H9 (cell line): ENCODE measurements at regions not wholly inside any gene's neighbourhood (a gene's known extent, or its start where the extent isn't known, plus 50 kb on each side); places are given as distances from the start of the nearest gene placed in this dataset.

ENCODE experiments used
- DNase-seq: peaks from one replicate; pipeline ENCODE4 v3.0.0-alpha.2; 2017
- H2AFZ ChIP-seq: one replicate; pipeline ENCODE4 v1.6.1; 2013; ENCODE audit warnings: mild to moderate bottlenecking, low read length, control low read depth, moderate library complexity
- H2AK5ac ChIP-seq: 2 replicates; pipeline ENCODE4 v1.6.1; 2013; ENCODE audit warnings: low read length, control low read depth, mixed read lengths; ENCODE audit not compliant: insufficient read length
- H2BK120ac ChIP-seq: one replicate; pipeline ENCODE4 v1.6.1; 2013; ENCODE audit warnings: low read depth, mild to moderate bottlenecking, low read length, control low read depth, inconsistent platforms; ENCODE audit not compliant: poor library complexity, severe bottlenecking
- H2BK12ac ChIP-seq: 2 replicates; pipeline ENCODE4 v1.6.1; 2013; ENCODE audit warnings: low read length, control low read depth, mixed read lengths, low read depth; ENCODE audit not compliant: insufficient read length
- H2BK15ac ChIP-seq: 2 replicates; pipeline ENCODE4 v1.6.1; 2013; ENCODE audit warnings: low read depth, low read length, control low read depth
- H2BK20ac ChIP-seq: one replicate; pipeline ENCODE4 v1.6.1; 2013; ENCODE audit warnings: low read depth, mild to moderate bottlenecking, low read length, control low read depth, inconsistent platforms; ENCODE audit not compliant: poor library complexity, severe bottlenecking
- H2BK5ac ChIP-seq: 2 replicates; pipeline ENCODE4 v1.6.1; 2013; ENCODE audit warnings: low read length, control low read depth, mixed read lengths; ENCODE audit not compliant: insufficient read length
- H3K14ac ChIP-seq: 2 replicates; pipeline ENCODE4 v1.6.1; 2013; ENCODE audit warnings: low read length, control low read depth; ENCODE audit not compliant: insufficient read depth
- H3K18ac ChIP-seq: 2 replicates; pipeline ENCODE4 v1.6.1; 2013; ENCODE audit warnings: low read depth, mild to moderate bottlenecking, mixed read lengths, low read length, control low read depth; ENCODE audit not compliant: insufficient read length
- H3K23ac ChIP-seq: 2 replicates; pipeline ENCODE4 v1.6.1; 2013; ENCODE audit warnings: low read length, control low read depth, mixed read lengths, low read depth; ENCODE audit not compliant: insufficient read length
- H3K23me2 ChIP-seq: 2 replicates; pipeline ENCODE4 v1.6.1; 2013; ENCODE audit warnings: low read depth, mild to moderate bottlenecking, mixed read lengths, low read length, control low read depth; ENCODE audit not compliant: insufficient read length, poor library complexity, severe bottlenecking
- H3K27ac ChIP-seq: 2 replicates; pipeline ENCODE4 v1.5.1; 2013; ENCODE audit warnings: low read length, control low read depth, mixed read lengths, low read depth; ENCODE audit not compliant: insufficient read length
- H3K27me3 ChIP-seq: 2 replicates; pipeline ENCODE4 v1.6.1; 2013; ENCODE audit warnings: low read length, control low read depth, inconsistent platforms; ENCODE audit not compliant: insufficient read depth
- H3K4ac ChIP-seq: 2 replicates; pipeline ENCODE4 v1.6.1; 2013; ENCODE audit warnings: low read depth, mild to moderate bottlenecking, control low read depth, inconsistent platforms, low read length, moderate library complexity
- H3K4me1 ChIP-seq: 2 replicates; pipeline ENCODE4 v1.6.1; 2013; ENCODE audit warnings: low read length, control low read depth, inconsistent platforms; ENCODE audit not compliant: insufficient read depth
- H3K4me2 ChIP-seq: 2 replicates; pipeline ENCODE4 v1.6.1; 2013; ENCODE audit warnings: low read length, control low read depth, mixed read lengths; ENCODE audit not compliant: insufficient read length, insufficient read depth
- H3K56ac ChIP-seq: 2 replicates; pipeline ENCODE4 v1.6.1; 2013; ENCODE audit warnings: low read depth, mild to moderate bottlenecking, mixed read lengths, low read length, control low read depth; ENCODE audit not compliant: insufficient read length
- H3K79me1 ChIP-seq: 2 replicates; pipeline ENCODE4 v1.6.1; 2013; ENCODE audit warnings: low read depth, mild to moderate bottlenecking, moderate library complexity, low read length, control low read depth, inconsistent platforms; ENCODE audit not compliant: insufficient read depth, poor library complexity, severe bottlenecking
- H3K79me2 ChIP-seq: 2 replicates; pipeline ENCODE4 v1.6.1; 2013; ENCODE audit warnings: low read length, control low read depth, inconsistent platforms; ENCODE audit not compliant: insufficient read depth
- H3K9ac ChIP-seq: 2 replicates; pipeline ENCODE4 v1.6.1; 2013; ENCODE audit warnings: low read length, control low read depth, mixed read lengths; ENCODE audit not compliant: insufficient read length; ENCODE audit errors: extremely low read depth
- H3K9me3 ChIP-seq: one replicate; pipeline ENCODE4 v1.6.1; 2013; ENCODE audit warnings: low read depth, low read length, inconsistent platforms; ENCODE audit not compliant: control insufficient read depth
- H3T11ph ChIP-seq: one replicate; pipeline ENCODE4 v1.6.1; 2013; ENCODE audit warnings: mild to moderate bottlenecking, low read length, control low read depth, inconsistent platforms
- H4K20me1 ChIP-seq: one replicate; pipeline ENCODE4 v1.6.1; 2013; ENCODE audit not compliant: control insufficient read depth, insufficient read length, insufficient read depth
- H4K5ac ChIP-seq: 2 replicates; pipeline ENCODE4 v1.6.1; 2013; ENCODE audit warnings: low read depth, mild to moderate bottlenecking, mixed read lengths, low read length, control low read depth; ENCODE audit not compliant: insufficient read length
- H4K8ac ChIP-seq: replicated peaks from 2 replicates; pipeline ENCODE4 v1.6.1; 2013; ENCODE audit warnings: low read length, control low read depth, mixed read lengths, low read depth; ENCODE audit not compliant: insufficient read length
- H4K91ac ChIP-seq: 2 replicates; pipeline ENCODE4 v1.6.1; 2013; ENCODE audit warnings: low read depth, mild to moderate bottlenecking, moderate library complexity, mixed read lengths, low read length, control low read depth; ENCODE audit not compliant: insufficient read length
- H3K27ac Mint-ChIP-seq, 3 experiments: 2 replicates in 2 of 3; 3 replicates in 1 of 3; pipeline ENCODE4 v1.8.0; 2020 to 2021; ENCODE audit warnings: mixed read lengths in 3 of 3, mild to moderate bottlenecking in 1 of 3, moderate library complexity in 1 of 3
- H3K27me3 Mint-ChIP-seq: 2 replicates; pipeline ENCODE4 v1.8.0; 2021; ENCODE audit warnings: low read depth, mild to moderate bottlenecking, moderate library complexity, mixed read lengths
- H3K36me3 Mint-ChIP-seq, 3 experiments: 2 replicates in 2 of 3; 3 replicates in 1 of 3; pipeline ENCODE4 v1.8.0; 2020 to 2021; ENCODE audit warnings: low read depth in 3 of 3, mixed read lengths in 3 of 3; ENCODE audit not compliant: insufficient read depth in 1 of 3
- H3K4me1 Mint-ChIP-seq, 2 experiments: 2 replicates each; pipeline ENCODE4 v1.8.0; 2020; ENCODE audit warnings: mixed read lengths in 2 of 2
- H3K4me3 Mint-ChIP-seq, 2 experiments: 2 replicates in 1 of 2; 3 replicates in 1 of 2; pipeline ENCODE4 v1.8.0; 2020 to 2021; ENCODE audit warnings: mild to moderate bottlenecking in 2 of 2, mixed read lengths in 2 of 2, moderate library complexity in 1 of 2
- H3K9me3 Mint-ChIP-seq, 2 experiments: 2 replicates in 1 of 2; 3 replicates in 1 of 2; pipeline ENCODE4 v1.8.0; 2020; ENCODE audit warnings: mild to moderate bottlenecking in 2 of 2, mixed read lengths in 2 of 2, moderate library complexity in 1 of 2
- TF ChIP-seq, protein P1 (sequence below): fragments of 200-600 bp; sonication (generic); conservative IDR thresholded peaks from 3 replicates; pipeline ENCODE4 v1.8.0; 2021; ENCODE audit warnings: antibody characterized with exemption, mild to moderate bottlenecking

DNA sequence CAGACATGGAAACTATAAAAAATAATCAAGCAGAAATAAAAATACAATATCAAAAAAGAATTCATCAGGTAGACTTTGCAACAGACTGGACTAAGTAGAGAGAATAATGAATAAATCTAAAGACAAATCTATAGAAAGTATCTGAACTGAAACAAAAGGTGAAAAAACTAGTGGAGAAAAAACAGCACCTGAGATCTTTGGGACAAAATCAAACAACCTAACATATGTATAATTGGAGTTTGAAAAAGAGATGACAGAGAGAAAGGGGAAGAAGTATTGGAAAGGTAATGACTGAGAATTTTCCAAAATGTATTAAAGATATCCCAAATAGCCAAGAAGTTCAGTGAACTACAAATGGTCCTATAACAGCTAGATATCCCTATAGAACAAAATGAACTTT, 245.4 kb downstream of the IPO8 start:
- TF ChIP-seq, protein P1, sequence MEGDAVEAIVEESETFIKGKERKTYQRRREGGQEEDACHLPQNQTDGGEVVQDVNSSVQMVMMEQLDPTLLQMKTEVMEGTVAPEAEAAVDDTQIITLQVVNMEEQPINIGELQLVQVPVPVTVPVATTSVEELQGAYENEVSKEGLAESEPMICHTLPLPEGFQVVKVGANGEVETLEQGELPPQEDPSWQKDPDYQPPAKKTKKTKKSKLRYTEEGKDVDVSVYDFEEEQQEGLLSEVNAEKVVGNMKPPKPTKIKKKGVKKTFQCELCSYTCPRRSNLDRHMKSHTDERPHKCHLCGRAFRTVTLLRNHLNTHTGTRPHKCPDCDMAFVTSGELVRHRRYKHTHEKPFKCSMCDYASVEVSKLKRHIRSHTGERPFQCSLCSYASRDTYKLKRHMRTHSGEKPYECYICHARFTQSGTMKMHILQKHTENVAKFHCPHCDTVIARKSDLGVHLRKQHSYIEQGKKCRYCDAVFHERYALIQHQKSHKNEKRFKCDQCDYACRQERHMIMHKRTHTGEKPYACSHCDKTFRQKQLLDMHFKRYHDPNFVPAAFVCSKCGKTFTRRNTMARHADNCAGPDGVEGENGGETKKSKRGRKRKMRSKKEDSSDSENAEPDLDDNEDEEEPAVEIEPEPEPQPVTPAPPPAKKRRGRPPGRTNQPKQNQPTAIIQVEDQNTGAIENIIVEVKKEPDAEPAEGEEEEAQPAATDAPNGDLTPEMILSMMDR = no peak
- Histone ChIP-seq H4K91ac (no peak overlapping the region), H3K18ac (no peak overlapping the region), H2AFZ (no peak overlapping the region), H3K9ac (no peak overlapping the region), H2BK5ac (no peak overlapping the region), H2BK20ac (no peak overlapping the region), H4K5ac (no peak overlapping the region), H3T11ph (no peak overlapping the region), H3K27ac (no peak overlapping the region), H3K79me2 (no peaks in the 10 kb centered on the region), H3K14ac (no peak overlapping the region), H2BK15ac (no peak overlapping the region), H3K9me3 (no peaks in the 10 kb centered on the region), H4K20me1 (no peaks in the 10 kb centered on the region), H3K23ac (no peak overlapping the region), H2AK5ac (no peak overlapping the region), H4K8ac (no peak overlapping the region), H3K23me2 (no peaks in the 10 kb centered on the region), H3K4me1 (no peaks in the 10 kb centered on the region), H3K4ac (no peak overlapping the region), H3K56ac (no peak overlapping the region), H3K79me1 (no peaks in the 10 kb centered on the region), H3K27me3 (no peaks in the 10 kb centered on the region), H2BK12ac (no peak overlapping the region), H2BK120ac (no peak overlapping the region), H3K4me2 (no peak overlapping the region)
- H3K27me3 Mint-ChIP-seq = no peaks in the 10 kb centered on the region
- H3K36me3 Mint-ChIP-seq = peaks cover 0 to 17% (median 5%) of the 10 kb centered on the region in 3 experiments; a peak in 4 of 7 replicates
- DNase-seq = no peak
- peaks cover 16 to 20% of the 10 kb centered on the region in 2 experiments for H3K9me3 Mint-ChIP-seq
- no peaks in the 10 kb centered on the region for H3K4me1 Mint-ChIP-seq
- H3K27ac Mint-ChIP-seq = no peak overlapping the region
- no peak overlapping the region for H3K4me3 Mint-ChIP-seq
